ENCODE measurements at regions not wholly inside any gene's neighbourhood (a gene's known extent, or its start where the extent isn't known, plus 50 kb on each side); places are given as distances from the start of the nearest gene placed in this dataset.
"Not testable (repeated sequence)": the region's sequence is repeated elsewhere in the genome, so short reads cannot be mapped to it uniquely, and the experiment has no call there.

DNA sequence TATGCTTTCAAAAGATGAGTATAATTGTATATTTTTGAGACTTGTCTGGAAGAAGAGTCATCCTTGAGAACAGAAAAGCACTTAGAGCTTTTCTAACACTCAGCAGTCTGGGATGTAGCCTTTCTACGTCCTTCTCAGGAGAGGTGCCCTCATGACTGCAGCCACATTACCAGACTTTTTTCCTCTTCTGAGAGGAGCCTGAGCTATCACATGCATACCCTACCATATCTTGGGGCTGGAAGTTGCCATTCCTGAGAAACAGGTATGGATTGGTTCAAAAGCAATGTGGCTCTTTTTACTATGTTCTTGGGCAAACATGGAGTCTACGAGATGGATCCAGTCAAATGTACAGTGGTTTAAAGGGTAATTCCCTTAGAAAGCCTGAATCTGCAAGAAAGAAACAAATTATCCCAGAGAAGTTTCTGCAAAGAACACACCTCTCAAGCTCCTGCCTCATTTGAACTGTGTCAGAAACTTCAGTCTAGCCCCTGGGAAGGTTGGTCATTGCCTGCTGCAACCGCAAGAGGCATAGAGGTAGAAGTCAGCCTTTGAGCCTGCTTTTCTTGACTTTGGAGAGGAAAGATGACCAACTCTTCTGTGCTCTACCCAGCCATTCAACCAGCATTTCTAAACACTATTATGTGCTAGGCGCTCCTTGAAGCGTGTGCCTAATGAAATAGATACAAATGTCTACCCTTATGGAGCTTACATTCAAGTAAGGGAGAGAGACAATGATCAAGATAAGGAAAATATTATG, 401.9 kb upstream of the ACTBL2 start:
- no peak overlapping the region for H3K4me3 ChIP-seq (replicated peaks; ENCODE audit: low read depth, low read length)
- TF ChIP-seq, protein P1, sequence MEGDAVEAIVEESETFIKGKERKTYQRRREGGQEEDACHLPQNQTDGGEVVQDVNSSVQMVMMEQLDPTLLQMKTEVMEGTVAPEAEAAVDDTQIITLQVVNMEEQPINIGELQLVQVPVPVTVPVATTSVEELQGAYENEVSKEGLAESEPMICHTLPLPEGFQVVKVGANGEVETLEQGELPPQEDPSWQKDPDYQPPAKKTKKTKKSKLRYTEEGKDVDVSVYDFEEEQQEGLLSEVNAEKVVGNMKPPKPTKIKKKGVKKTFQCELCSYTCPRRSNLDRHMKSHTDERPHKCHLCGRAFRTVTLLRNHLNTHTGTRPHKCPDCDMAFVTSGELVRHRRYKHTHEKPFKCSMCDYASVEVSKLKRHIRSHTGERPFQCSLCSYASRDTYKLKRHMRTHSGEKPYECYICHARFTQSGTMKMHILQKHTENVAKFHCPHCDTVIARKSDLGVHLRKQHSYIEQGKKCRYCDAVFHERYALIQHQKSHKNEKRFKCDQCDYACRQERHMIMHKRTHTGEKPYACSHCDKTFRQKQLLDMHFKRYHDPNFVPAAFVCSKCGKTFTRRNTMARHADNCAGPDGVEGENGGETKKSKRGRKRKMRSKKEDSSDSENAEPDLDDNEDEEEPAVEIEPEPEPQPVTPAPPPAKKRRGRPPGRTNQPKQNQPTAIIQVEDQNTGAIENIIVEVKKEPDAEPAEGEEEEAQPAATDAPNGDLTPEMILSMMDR (IDR thresholded peaks at IDR 0.05; ENCODE audit: low read length, missing control alignments) = no peak

DNA sequence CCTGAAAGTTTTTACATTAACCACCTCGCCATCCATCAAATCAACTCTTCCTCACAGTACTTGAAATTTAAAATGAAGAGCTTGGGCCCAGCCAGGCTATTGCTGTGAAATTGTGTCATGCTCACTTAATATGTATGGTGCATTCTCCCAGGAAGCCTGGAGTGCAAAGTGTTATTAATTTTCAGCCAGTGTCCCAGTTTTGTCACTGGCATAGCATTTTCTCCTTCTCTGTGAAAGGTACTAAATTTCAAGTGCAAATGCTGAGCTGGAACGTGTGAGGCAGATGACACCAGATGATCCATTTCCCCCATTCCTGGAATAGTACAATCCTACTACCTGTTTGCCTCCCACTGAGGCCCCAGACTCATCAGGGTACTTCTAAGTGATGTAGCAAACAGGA, 397.6 kb upstream of the ACTBL2 start:
- DNase-seq (ENCODE audit: low read depth) = no peak
- TF ChIP-seq, protein P1 (IDR thresholded peaks at IDR 0.05; ENCODE audit: low read length, missing control alignments) = no peak

More for the DNA sequence above, 401.9 kb upstream of the ACTBL2 start:
- no peak for DNase-seq (ENCODE audit: low read depth)

DNA sequence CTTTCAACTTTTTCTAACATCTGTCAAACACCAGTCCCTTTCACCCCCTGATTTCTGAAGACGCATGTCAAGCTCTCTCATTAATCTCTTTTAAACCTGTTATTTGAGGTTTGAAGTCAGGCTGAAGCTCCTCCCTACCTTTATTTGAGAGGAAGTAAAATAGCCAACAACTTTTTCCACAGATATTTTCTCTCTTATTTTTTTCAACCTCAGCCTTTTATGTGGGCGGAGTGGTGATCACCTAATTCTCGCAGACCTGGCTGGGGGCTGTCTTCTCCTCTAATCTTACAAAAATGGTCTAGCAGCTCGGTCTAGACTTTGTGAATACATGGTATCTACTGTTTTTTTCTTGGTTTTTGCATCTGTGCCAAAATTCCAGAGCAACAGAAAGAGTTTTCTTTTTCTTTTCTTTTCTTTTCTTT, 395.7 kb upstream of the ACTBL2 start:
- no peak for DNase-seq (ENCODE audit: low read depth)
- H3K4me3 ChIP-seq (replicated peaks; ENCODE audit: low read depth, low read length) = no peak overlapping the region
- TF ChIP-seq, protein P1 (IDR thresholded peaks at IDR 0.05; ENCODE audit: low read length, missing control alignments) = no peak

More for the DNA sequence above, 397.6 kb upstream of the ACTBL2 start:
- H3K4me3 ChIP-seq (replicated peaks; ENCODE audit: low read depth, low read length) = no peak overlapping the region

GRCh38 chr5:57871496-57871895, 388.9 kb upstream of the ACTBL2 start:
- no peak overlapping the region for H3K4me3 ChIP-seq (replicated peaks; ENCODE audit: low read depth, low read length)
- TF ChIP-seq, protein P1 (IDR thresholded peaks at IDR 0.05; ENCODE audit: low read length, missing control alignments) = no peak
- no peak for DNase-seq (ENCODE audit: low read depth)

DNA sequence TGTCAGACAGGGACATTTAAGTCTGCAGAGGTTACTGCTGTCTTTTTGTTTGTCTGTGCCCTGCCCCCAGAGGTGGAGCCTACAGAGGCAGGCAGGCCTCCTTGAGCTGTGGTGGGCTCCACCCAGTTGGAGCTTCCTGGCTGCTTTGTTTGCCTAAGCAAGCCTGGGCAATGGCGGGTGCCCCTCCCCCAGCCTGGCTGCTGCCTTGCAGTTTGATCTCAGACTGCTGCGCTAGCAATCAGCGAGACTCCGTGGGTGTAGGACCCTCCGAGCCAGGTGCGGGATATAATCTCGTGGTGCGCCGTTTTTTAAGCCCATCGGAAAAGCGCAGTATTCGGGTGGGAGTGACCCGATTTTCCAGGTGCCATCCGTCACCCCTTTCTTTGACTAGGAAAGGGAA, 387.7 kb upstream of the ACTBL2 start:
- DNase-seq (ENCODE audit: low read depth); H3K4me3 ChIP-seq (replicated peaks; ENCODE audit: low read depth, low read length): not testable (repeated sequence)

- TF ChIP-seq, protein P1 (IDR thresholded peaks at IDR 0.05; ENCODE audit: low read length, missing control alignments) = no peak
- DNase-seq (ENCODE audit: low read depth) = peak; percentile 11
Measured at GRCh38 chr5:57863661-57864060, 381.1 kb upstream of the ACTBL2 start.

GRCh38 chr5:57862942-57863341, 380.3 kb upstream of the ACTBL2 start:
- no peak for DNase-seq (ENCODE audit: low read depth)
- TF ChIP-seq, protein P1 (IDR thresholded peaks at IDR 0.05; ENCODE audit: low read length, missing control alignments) = no peak
- no peak overlapping the region for H3K4me3 ChIP-seq (replicated peaks; ENCODE audit: low read depth, low read length)

More at GRCh38 chr5:57863661-57864060, 381.1 kb upstream of the ACTBL2 start:
- H3K4me3 ChIP-seq (replicated peaks; ENCODE audit: low read depth, low read length) = no peak overlapping the region
